Upper lobe of left lung (tissue), 6 donors: ENCODE measurements at regions not wholly inside any gene's neighbourhood (a gene's known extent, or its start where the extent isn't known, plus 50 kb on each side); places are given as distances from the start of the nearest gene placed in this dataset.
"Not testable (repeated sequence)": the region's sequence is repeated elsewhere in the genome, so short reads cannot be mapped to it uniquely, and the experiment has no call there.

Experiments
- ATAC-seq, 2 donors: fragments of 200-7000 bp; cut with Tn5 transposase; one replicate each; pipeline ENCODE4 v1.9.1; 2022; ENCODE audit warnings: mild to moderate bottlenecking in 2 of 2, moderate library complexity in 2 of 2; ENCODE audit not compliant: low FRiP score in 2 of 2
- DNase-seq, 2 donors: peaks; one replicate each; pipeline ENCODE4 v3.0.0-alpha.2; 2019 to 2020
- H3K27ac ChIP-seq, 4 donors: fragments of 200-600 bp; sonication (generic); one replicate each; pipeline ENCODE4 v1.5.1; 2016 to 2019
- H3K27me3 ChIP-seq, 4 donors: fragments of 200-600 bp; sonication (generic); one replicate each; pipeline ENCODE4 v1.5.1; 2017 to 2019
- H3K36me3 ChIP-seq, 4 donors: fragments of 200-600 bp; sonication (generic); one replicate each; pipeline ENCODE4 v1.5.1; 2016 to 2019
- H3K4me1 ChIP-seq, 4 donors: fragments of 200-600 bp; sonication (generic); one replicate each; pipeline ENCODE4 v1.5.1; 2018 to 2019
- H3K4me3 ChIP-seq, 4 donors: fragments of 200-600 bp; sonication (generic); one replicate each; pipeline ENCODE4 v1.5.1; 2017 to 2019; ENCODE audit warnings: mild to moderate bottlenecking in 2 of 4, moderate library complexity in 1 of 4
- H3K9me3 ChIP-seq, 4 donors: fragments of 200-600 bp; sonication (generic); one replicate each; pipeline ENCODE4 v1.5.1; 2018 to 2019
- EP300 ChIP-seq, 4 donors: sonication (generic); formaldehyde crosslinking; IDR thresholded peaks; one replicate each; pipeline ENCODE4 v1.5.1; 2017; ENCODE audit warnings: antibody characterized with exemption in 4 of 4, control low read depth in 2 of 4
- POLR2A ChIP-seq, 4 donors: fragments of 450-650 bp; IDR thresholded peaks; one replicate each; pipeline ENCODE4 v1.5.1; 2016 to 2017; ENCODE audit warnings: antibody characterized with exemption in 4 of 4, mild to moderate bottlenecking in 2 of 4
- POLR2AphosphoS5 ChIP-seq, 2 donors: sonication (generic); formaldehyde crosslinking; IDR thresholded peaks; one replicate each; pipeline ENCODE4 v1.5.1; 2017; ENCODE audit warnings: antibody characterized with exemption in 2 of 2
- WGBS, 2 donors: methylation state at CpG; one replicate each; pipeline ENCODE4 v1.1.5; 2017 to 2018; 5-methylcytosine and 5-hydroxymethylcytosine counted together
- TF ChIP-seq, protein P1 (sequence below), 6 experiments: fragments of 450-650 bp in 4 of 6; fragments of 200-600 bp in 2 of 6; sonication (generic) in 2 of 6; IDR thresholded peaks; one replicate each; pipeline ENCODE4 v1.5.1; 2016 to 2019; ENCODE audit warnings: antibody characterized with exemption in 6 of 6
- donor health status: DM: no; HTN: no; CAD: no; lungs with moderate emphysema.
- donor health status: DM: no; HTN: yes; CAD: no; lungs with severe emphysema.

- H3K9me3 ChIP-seq, result no peaks in the 10 kb centered on the region
- WGBS, 2 donors, result 84 to 89% methylated on average over 7 of the region's 7 CpGs
These were observed 1208.8 kb downstream of the VRK1 start for GRCh38 chr14:98006008-98006407.

DNA sequence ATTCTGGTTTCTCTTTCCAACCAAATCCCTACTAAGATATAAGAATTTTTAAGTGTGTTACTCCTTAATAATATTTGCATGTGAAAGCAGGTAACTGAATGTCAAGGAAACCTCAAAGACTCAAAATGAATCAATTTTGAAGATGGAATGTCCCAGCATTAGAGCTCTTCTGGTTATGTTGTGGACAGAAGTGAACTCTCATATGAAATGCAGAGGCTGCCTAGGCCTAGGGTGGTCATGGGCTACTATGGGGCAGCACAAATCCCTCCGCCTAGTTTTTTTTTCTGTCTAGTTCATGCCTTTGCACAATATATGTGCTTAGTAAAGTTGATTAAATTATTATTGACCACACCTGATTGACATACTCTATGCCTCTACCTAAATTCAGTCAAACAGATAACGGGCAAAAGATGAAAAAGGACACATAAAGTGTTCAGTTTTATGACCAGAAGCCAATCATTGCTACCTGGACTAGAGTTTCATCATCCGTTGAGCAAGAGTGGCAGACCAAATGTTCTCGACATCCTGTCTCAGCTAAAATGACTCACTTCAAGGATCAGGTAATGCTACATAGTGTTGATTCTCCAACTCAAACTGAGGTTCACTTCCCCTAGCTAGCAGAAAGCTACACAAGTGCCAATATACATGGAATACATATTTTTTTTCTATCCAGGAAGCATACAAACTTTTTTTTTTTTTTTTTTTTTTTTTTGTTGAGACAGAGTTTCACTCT is 1211.4 kb downstream of the VRK1 start:
- no peaks in the 10 kb centered on the region for H3K36me3 ChIP-seq
- no peak overlapping the region for H3K4me3 ChIP-seq
- 89 to 91% methylated on average over 4 of the region's 4 CpGs for WGBS, 2 donors
- no peaks in the 10 kb centered on the region for H3K27me3 ChIP-seq
- H3K9me3 ChIP-seq, result no peaks in the 10 kb centered on the region
- H3K4me1 ChIP-seq, result no peaks in the 10 kb centered on the region
- no peak overlapping the region for H3K27ac ChIP-seq
- TF ChIP-seq, protein P1, sequence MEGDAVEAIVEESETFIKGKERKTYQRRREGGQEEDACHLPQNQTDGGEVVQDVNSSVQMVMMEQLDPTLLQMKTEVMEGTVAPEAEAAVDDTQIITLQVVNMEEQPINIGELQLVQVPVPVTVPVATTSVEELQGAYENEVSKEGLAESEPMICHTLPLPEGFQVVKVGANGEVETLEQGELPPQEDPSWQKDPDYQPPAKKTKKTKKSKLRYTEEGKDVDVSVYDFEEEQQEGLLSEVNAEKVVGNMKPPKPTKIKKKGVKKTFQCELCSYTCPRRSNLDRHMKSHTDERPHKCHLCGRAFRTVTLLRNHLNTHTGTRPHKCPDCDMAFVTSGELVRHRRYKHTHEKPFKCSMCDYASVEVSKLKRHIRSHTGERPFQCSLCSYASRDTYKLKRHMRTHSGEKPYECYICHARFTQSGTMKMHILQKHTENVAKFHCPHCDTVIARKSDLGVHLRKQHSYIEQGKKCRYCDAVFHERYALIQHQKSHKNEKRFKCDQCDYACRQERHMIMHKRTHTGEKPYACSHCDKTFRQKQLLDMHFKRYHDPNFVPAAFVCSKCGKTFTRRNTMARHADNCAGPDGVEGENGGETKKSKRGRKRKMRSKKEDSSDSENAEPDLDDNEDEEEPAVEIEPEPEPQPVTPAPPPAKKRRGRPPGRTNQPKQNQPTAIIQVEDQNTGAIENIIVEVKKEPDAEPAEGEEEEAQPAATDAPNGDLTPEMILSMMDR (IDR thresholded peaks at IDR 0.05), result no peak
- DNase-seq, result no peak
- ATAC-seq, result no peak

More at GRCh38 chr14:98006008-98006407, 1208.8 kb downstream of the VRK1 start:
- TF ChIP-seq, protein P1 (IDR thresholded peaks at IDR 0.05), result no peak
- no peak for TF ChIP-seq EP300 (IDR thresholded peaks at IDR 0.05)
- TF ChIP-seq POLR2A (IDR thresholded peaks at IDR 0.05), result no peak
- no peak for TF ChIP-seq POLR2AphosphoS5 (IDR thresholded peaks at IDR 0.05)
- Histone ChIP-seq H3K4me3 (no peak overlapping the region), H3K27ac (no peak overlapping the region), H3K27me3 (no peaks in the 10 kb centered on the region), H3K36me3 (no peaks in the 10 kb centered on the region), H3K4me1 (no peaks in the 10 kb centered on the region)
- DNase-seq, result no peak
- ATAC-seq, result no peak

- not testable (repeated sequence) for H3K27ac ChIP-seq, H3K4me1 ChIP-seq, DNase-seq, H3K36me3 ChIP-seq, H3K27me3 ChIP-seq, ATAC-seq, H3K9me3 ChIP-seq, H3K4me3 ChIP-seq
- WGBS, 2 donors, result 65 to 78% methylated on average over 3 of the region's 3 CpGs
These were observed 1212.0 kb downstream of the VRK1 start for GRCh38 chr14:98009177-98009576.

GRCh38 chr14:98010784-98011183 is 1213.6 kb downstream of the VRK1 start:
- no peak for DNase-seq
- no peak for ATAC-seq
- 46 to 48% methylated on average over 2 of the region's 2 CpGs for WGBS, 2 donors
- H3K36me3 ChIP-seq, result no peaks in the 10 kb centered on the region
- H3K4me3 ChIP-seq, result no peak overlapping the region
- H3K4me1 ChIP-seq, result no peaks in the 10 kb centered on the region
- no peaks in the 10 kb centered on the region for H3K27me3 ChIP-seq
- no peaks in the 10 kb centered on the region for H3K9me3 ChIP-seq
- TF ChIP-seq EP300 (IDR thresholded peaks at IDR 0.05) (no peak), POLR2A (IDR thresholded peaks at IDR 0.05) (no peak), POLR2AphosphoS5 (IDR thresholded peaks at IDR 0.05) (no peak)
- TF ChIP-seq, protein P1 (IDR thresholded peaks at IDR 0.05), result no peak
- no peak overlapping the region for H3K27ac ChIP-seq

GRCh38 chr14:98014851-98015615 is 1217.9 kb downstream of the VRK1 start:
- no peak for DNase-seq
- no peak overlapping the region for H3K27ac ChIP-seq
- no peaks in the 10 kb centered on the region for H3K36me3 ChIP-seq
- H3K4me1 ChIP-seq, result no peaks in the 10 kb centered on the region
- no peak overlapping the region for H3K4me3 ChIP-seq
- ATAC-seq, result no peak
- H3K27me3 ChIP-seq, result no peaks in the 10 kb centered on the region
- WGBS, 2 donors, result 87 to 90% methylated on average over 2 to 3 of the region's 3 CpGs
- no peak for TF ChIP-seq POLR2A (IDR thresholded peaks at IDR 0.05)
- no peak for TF ChIP-seq POLR2AphosphoS5 (IDR thresholded peaks at IDR 0.05)
- no peak for TF ChIP-seq EP300 (IDR thresholded peaks at IDR 0.05)
- no peaks in the 10 kb centered on the region for H3K9me3 ChIP-seq
